Hepatocyte (in vitro differentiated cells): ENCODE measurements at regions not wholly inside any gene's neighbourhood (a gene's known extent, or its start where the extent isn't known, plus 50 kb on each side); places are given as distances from the start of the nearest gene placed in this dataset.

ENCODE experiments used
- EZH2phosphoT487 ChIP-seq: fragments of 200-600 bp; sonication (generic); IDR thresholded peaks from one replicate; pipeline ENCODE4 v1.6.1; 2018; ENCODE audit warnings: antibody characterized with exemption, mild to moderate bottlenecking, low read depth, moderate library complexity; ENCODE audit not compliant: unreplicated experiment, severe bottlenecking
- TF ChIP-seq, protein P1 (sequence below): fragments of 200-600 bp; sonication (generic); IDR thresholded peaks from 2 replicates; pipeline ENCODE4 v1.5.1; 2016; ENCODE audit warnings: antibody characterized with exemption, mild to moderate bottlenecking; ENCODE audit not compliant: poor library complexity

- TF ChIP-seq, protein P1, sequence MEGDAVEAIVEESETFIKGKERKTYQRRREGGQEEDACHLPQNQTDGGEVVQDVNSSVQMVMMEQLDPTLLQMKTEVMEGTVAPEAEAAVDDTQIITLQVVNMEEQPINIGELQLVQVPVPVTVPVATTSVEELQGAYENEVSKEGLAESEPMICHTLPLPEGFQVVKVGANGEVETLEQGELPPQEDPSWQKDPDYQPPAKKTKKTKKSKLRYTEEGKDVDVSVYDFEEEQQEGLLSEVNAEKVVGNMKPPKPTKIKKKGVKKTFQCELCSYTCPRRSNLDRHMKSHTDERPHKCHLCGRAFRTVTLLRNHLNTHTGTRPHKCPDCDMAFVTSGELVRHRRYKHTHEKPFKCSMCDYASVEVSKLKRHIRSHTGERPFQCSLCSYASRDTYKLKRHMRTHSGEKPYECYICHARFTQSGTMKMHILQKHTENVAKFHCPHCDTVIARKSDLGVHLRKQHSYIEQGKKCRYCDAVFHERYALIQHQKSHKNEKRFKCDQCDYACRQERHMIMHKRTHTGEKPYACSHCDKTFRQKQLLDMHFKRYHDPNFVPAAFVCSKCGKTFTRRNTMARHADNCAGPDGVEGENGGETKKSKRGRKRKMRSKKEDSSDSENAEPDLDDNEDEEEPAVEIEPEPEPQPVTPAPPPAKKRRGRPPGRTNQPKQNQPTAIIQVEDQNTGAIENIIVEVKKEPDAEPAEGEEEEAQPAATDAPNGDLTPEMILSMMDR, result peak; percentile 48
- no peak for TF ChIP-seq EZH2phosphoT487
Observed at GRCh38 chr3:76679541-76679940, 360.4 kb upstream of the ROBO2 start.
